Upper lobe of left lung (tissue), 6 donors: ENCODE measurements at regions not wholly inside any gene's neighbourhood (a gene's known extent, or its start where the extent isn't known, plus 50 kb on each side); places are given as distances from the start of the nearest gene placed in this dataset.

Experiments used
- ATAC-seq, 2 donors: fragments of 200-7000 bp; cut with Tn5 transposase; one replicate each; pipeline ENCODE4 v1.9.1; 2022; ENCODE audit warnings: mild to moderate bottlenecking in 2 of 2, moderate library complexity in 2 of 2; ENCODE audit not compliant: low FRiP score in 2 of 2
- DNase-seq, 2 donors: peaks; one replicate each; pipeline ENCODE4 v3.0.0-alpha.2; 2019 to 2020
- H3K27ac ChIP-seq, 4 donors: fragments of 200-600 bp; sonication (generic); one replicate each; pipeline ENCODE4 v1.5.1; 2016 to 2019
- H3K27me3 ChIP-seq, 4 donors: fragments of 200-600 bp; sonication (generic); one replicate each; pipeline ENCODE4 v1.5.1; 2017 to 2019
- H3K36me3 ChIP-seq, 4 donors: fragments of 200-600 bp; sonication (generic); one replicate each; pipeline ENCODE4 v1.5.1; 2016 to 2019
- H3K4me1 ChIP-seq, 4 donors: fragments of 200-600 bp; sonication (generic); one replicate each; pipeline ENCODE4 v1.5.1; 2018 to 2019
- H3K4me3 ChIP-seq, 4 donors: fragments of 200-600 bp; sonication (generic); one replicate each; pipeline ENCODE4 v1.5.1; 2017 to 2019; ENCODE audit warnings: mild to moderate bottlenecking in 2 of 4, moderate library complexity in 1 of 4
- H3K9me3 ChIP-seq, 4 donors: fragments of 200-600 bp; sonication (generic); one replicate each; pipeline ENCODE4 v1.5.1; 2018 to 2019
- EP300 ChIP-seq, 4 donors: sonication (generic); formaldehyde crosslinking; IDR thresholded peaks; one replicate each; pipeline ENCODE4 v1.5.1; 2017; ENCODE audit warnings: antibody characterized with exemption in 4 of 4, control low read depth in 2 of 4
- POLR2A ChIP-seq, 4 donors: fragments of 450-650 bp; IDR thresholded peaks; one replicate each; pipeline ENCODE4 v1.5.1; 2016 to 2017; ENCODE audit warnings: antibody characterized with exemption in 4 of 4, mild to moderate bottlenecking in 2 of 4
- POLR2AphosphoS5 ChIP-seq, 2 donors: sonication (generic); formaldehyde crosslinking; IDR thresholded peaks; one replicate each; pipeline ENCODE4 v1.5.1; 2017; ENCODE audit warnings: antibody characterized with exemption in 2 of 2
- WGBS, 2 donors: methylation state at CpG; one replicate each; pipeline ENCODE4 v1.1.5; 2017 to 2018; 5-methylcytosine and 5-hydroxymethylcytosine counted together
- TF ChIP-seq, protein P1 (sequence below), 6 experiments: fragments of 450-650 bp in 4 of 6; fragments of 200-600 bp in 2 of 6; sonication (generic) in 2 of 6; IDR thresholded peaks; one replicate each; pipeline ENCODE4 v1.5.1; 2016 to 2019; ENCODE audit warnings: antibody characterized with exemption in 6 of 6
- donor health status: DM: no; HTN: no; CAD: no; lungs with moderate emphysema.
- donor health status: DM: no; HTN: yes; CAD: no; lungs with severe emphysema.

DNA sequence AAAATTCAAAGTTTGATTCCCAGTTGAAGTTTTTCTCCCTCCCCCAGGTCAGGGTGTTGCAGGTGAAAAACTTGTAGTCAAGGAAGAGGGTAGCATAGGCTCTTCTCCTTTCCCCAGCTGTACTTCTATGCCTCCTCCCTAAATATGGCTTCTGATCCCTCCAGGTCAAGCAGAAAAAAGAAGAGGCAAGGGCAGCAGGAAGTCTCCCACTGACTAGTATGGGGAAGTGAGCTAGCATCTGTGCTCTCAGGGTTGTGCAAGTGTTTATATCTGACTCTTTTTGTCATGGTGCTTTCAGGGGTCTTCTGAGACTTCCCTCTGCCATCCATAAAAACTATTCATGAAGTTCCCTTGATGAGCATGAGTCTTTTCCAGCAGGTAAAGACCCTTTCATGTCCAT is 76.0 kb downstream of the ATPSCKMT start:
- no peaks in the 10 kb centered on the region for H3K27me3 ChIP-seq
- ATAC-seq (peak in 1 of 2 donors; percentile 61), DNase-seq (no peak)
- H3K36me3 ChIP-seq: no peaks in the 10 kb centered on the region
- H3K4me3 ChIP-seq: no peak overlapping the region
- H3K9me3 ChIP-seq: no peaks in the 10 kb centered on the region
- H3K27ac ChIP-seq: no peak overlapping the region
- no peaks in the 10 kb centered on the region for H3K4me1 ChIP-seq
- no peak for TF ChIP-seq POLR2A (IDR thresholded peaks at IDR 0.05)
- TF ChIP-seq, protein P1, sequence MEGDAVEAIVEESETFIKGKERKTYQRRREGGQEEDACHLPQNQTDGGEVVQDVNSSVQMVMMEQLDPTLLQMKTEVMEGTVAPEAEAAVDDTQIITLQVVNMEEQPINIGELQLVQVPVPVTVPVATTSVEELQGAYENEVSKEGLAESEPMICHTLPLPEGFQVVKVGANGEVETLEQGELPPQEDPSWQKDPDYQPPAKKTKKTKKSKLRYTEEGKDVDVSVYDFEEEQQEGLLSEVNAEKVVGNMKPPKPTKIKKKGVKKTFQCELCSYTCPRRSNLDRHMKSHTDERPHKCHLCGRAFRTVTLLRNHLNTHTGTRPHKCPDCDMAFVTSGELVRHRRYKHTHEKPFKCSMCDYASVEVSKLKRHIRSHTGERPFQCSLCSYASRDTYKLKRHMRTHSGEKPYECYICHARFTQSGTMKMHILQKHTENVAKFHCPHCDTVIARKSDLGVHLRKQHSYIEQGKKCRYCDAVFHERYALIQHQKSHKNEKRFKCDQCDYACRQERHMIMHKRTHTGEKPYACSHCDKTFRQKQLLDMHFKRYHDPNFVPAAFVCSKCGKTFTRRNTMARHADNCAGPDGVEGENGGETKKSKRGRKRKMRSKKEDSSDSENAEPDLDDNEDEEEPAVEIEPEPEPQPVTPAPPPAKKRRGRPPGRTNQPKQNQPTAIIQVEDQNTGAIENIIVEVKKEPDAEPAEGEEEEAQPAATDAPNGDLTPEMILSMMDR (IDR thresholded peaks at IDR 0.05): no peak

DNA sequence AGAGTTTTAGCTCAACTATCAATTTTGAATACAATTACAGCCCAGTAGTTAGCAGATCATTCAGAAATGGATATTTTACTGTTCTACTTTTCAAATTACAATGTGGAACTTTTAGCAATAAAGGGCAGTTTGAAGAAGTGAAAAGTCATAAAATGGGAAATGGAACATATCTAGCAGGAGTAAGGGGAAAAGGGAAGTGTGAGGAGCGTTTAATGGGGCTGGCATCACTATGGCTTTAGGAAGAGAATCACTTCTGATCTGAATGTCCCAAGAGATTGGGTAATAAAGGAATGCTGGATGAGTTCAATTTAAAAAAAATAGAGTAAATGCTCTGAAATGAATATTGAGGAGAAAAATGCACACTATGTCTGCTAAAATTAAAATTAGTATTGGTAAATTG is 77.4 kb downstream of the ATPSCKMT start:
- TF ChIP-seq EP300 (IDR thresholded peaks at IDR 0.05): no peak
- Histone ChIP-seq H3K36me3 (no peaks in the 10 kb centered on the region), H3K4me1 (no peaks in the 10 kb centered on the region), H3K27me3 (no peaks in the 10 kb centered on the region), H3K9me3 (no peaks in the 10 kb centered on the region), H3K4me3 (no peak overlapping the region), H3K27ac (no peak overlapping the region)
- WGBS, 2 donors: 47 to 76% methylated on average over 1 of the region's 1 CpG
- ATAC-seq: no peak
- no peak for DNase-seq

DNA sequence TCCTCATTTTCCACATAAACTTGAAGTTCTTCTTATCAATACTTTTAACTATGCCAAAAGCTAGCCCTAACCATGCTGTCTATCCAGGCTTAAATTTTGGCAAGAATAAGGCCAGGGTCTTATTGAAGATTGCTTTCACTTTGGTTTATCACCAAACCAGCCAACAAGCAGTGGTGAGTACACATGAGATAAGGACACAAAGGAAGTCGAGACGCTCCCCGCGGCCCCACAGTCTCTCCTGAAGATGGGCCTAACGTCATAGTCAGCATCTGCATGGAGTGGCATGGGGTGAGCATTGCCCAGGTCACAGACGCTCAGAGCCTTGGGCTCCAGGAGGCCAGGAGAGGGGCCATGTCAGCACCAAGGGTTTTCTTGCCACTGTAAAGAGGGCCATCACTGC is 80.3 kb downstream of the ATPSCKMT start:
- WGBS, 2 donors: 70 to 84% methylated on average over 6 of the region's 6 CpGs
- Histone ChIP-seq H3K4me3 (no peak overlapping the region), H3K27me3 (no peaks in the 10 kb centered on the region), H3K4me1 (no peaks in the 10 kb centered on the region), H3K27ac (no peak overlapping the region), H3K9me3 (peaks cover 0 to 6% (median 5%) of the 10 kb centered on the region in 4 donors), H3K36me3 (no peaks in the 10 kb centered on the region)
- no peak for ATAC-seq
- no peak for DNase-seq
- TF ChIP-seq EP300 (IDR thresholded peaks at IDR 0.05): no peak
- TF ChIP-seq POLR2AphosphoS5 (IDR thresholded peaks at IDR 0.05): no peak
- TF ChIP-seq, protein P1 (IDR thresholded peaks at IDR 0.05): no peak
- no peak for TF ChIP-seq POLR2A (IDR thresholded peaks at IDR 0.05)

DNA sequence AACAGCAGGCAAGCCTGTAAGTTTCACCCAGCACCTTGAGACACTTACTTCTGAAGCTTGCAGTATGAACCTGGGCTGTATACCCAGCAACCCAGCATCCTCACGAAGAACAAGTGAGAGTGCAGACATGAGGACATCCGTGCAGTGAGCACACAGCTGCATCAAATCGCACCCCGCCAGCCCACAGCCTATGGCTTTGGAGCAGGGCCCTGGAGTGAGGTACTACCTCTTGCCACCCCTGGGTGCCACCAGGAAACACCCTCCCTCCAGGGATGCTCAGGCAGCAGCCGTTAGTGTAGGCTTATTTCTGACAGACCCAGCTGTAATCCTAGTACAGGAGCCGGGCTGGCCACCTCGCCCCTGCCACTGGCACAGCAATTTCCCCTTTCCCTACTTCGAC is 81.4 kb downstream of the ATPSCKMT start:
- DNase-seq (no peak), ATAC-seq (no peak)
- no peaks in the 10 kb centered on the region for H3K36me3 ChIP-seq
- peaks cover 0 to 6% (median 5%) of the 10 kb centered on the region in 4 donors for H3K9me3 ChIP-seq
- H3K27me3 ChIP-seq: no peaks in the 10 kb centered on the region
- no peaks in the 10 kb centered on the region for H3K4me1 ChIP-seq
- TF ChIP-seq POLR2AphosphoS5 (IDR thresholded peaks at IDR 0.05) (no peak), POLR2A (IDR thresholded peaks at IDR 0.05) (no peak), EP300 (IDR thresholded peaks at IDR 0.05) (no peak)
- TF ChIP-seq, protein P1 (IDR thresholded peaks at IDR 0.05): no peak
- H3K4me3 ChIP-seq: no peak overlapping the region
- WGBS, 2 donors: 79 to 85% methylated on average over 4 to 8 of the region's 8 CpGs
- no peak overlapping the region for H3K27ac ChIP-seq

DNA sequence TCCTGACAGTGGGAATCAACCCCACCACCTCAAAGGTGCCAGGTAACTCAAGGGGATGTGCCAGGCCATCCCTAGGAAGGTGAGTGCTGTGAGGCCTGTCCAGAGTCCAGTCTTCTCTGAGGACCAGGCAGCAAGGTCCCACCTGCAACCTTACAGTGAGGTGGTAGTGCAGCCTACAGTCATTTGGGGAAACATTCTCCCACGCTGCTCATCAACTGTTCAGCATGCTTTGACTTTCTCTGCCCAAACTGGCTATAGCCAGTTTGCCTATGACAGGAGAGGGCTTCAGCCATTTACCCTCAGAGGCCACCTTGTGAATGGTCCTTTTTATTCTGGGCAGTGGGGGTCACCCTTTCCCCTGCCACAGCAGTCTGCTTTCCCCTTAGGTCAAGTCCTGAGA is 81.9 kb downstream of the ATPSCKMT start:
- ATAC-seq (no peak), DNase-seq (no peak)
- Histone ChIP-seq H3K9me3 (peaks cover 0 to 6% (median 5%) of the 10 kb centered on the region in 4 donors), H3K4me1 (no peaks in the 10 kb centered on the region), H3K36me3 (no peaks in the 10 kb centered on the region), H3K27ac (no peak overlapping the region), H3K27me3 (no peaks in the 10 kb centered on the region), H3K4me3 (no peak overlapping the region)
- TF ChIP-seq POLR2A (IDR thresholded peaks at IDR 0.05): no peak
- WGBS, 2 donors: 83 to 92% methylated on average over 1 of the region's 1 CpG

DNA sequence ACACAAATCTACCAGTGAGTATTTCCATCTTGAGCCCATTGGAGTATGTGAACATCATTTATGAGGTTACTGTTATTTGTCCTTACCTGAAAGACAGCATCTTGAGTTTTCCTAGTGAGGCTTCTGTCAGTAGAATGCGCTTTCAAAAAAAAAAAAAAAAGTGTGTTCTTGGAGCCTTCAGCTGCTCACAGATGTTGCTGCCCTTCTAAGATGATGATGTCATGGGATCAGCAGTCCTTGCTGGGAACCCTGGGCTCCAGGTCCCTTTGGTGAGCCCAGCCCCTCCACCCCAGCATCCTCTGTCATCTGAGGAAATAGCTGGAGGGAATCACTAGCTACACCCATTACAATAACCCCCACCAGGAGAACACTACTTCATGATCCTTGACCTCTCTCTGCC is 83.3 kb downstream of the ATPSCKMT start:
- Histone ChIP-seq H3K27ac (no peak overlapping the region), H3K9me3 (peaks cover 0 to 6% (median 5%) of the 10 kb centered on the region in 4 donors), H3K27me3 (no peaks in the 10 kb centered on the region), H3K4me1 (no peaks in the 10 kb centered on the region), H3K36me3 (no peaks in the 10 kb centered on the region), H3K4me3 (no peak overlapping the region)
- TF ChIP-seq POLR2A (IDR thresholded peaks at IDR 0.05) (no peak), EP300 (IDR thresholded peaks at IDR 0.05) (no peak), POLR2AphosphoS5 (IDR thresholded peaks at IDR 0.05) (no peak)
- TF ChIP-seq, protein P1 (IDR thresholded peaks at IDR 0.05): no peak
- WGBS, 2 donors: 100% methylated on average over 1 of the region's 1 CpG
- ATAC-seq (no peak), DNase-seq (no peak)
